H1 (cell line): ENCODE measurements at regions not wholly inside any gene's neighbourhood (a gene's known extent, or its start where the extent isn't known, plus 50 kb on each side); places are given as distances from the start of the nearest gene placed in this dataset.

Experiments
- CTCF ChIA-PET: fragments of 300-600 bp; sonication (Branson Sonifier 250); formaldehyde crosslinking; loops from one replicate; lab custom pipeline; 2021; ENCODE audit not compliant: partially characterized antibody; lab: Charles Lee
- POLR2A ChIA-PET: fragments of 300-600 bp; sonication (Branson Sonifier 250); formaldehyde crosslinking; loops from one replicate; lab custom pipeline; 2021; ENCODE audit warnings: inconsistent platforms; ENCODE audit not compliant: partially characterized antibody; lab: Charles Lee
- DNase-seq, 2 experiments: peaks; one replicate each; pipeline versions ENCODE4 v3.0.0 to v3.0.0-alpha.2; 2010 to 2022; ENCODE audit warnings: low spot score in 2 of 2, low read depth in 1 of 2, mixed read lengths in 1 of 2
- FAIRE-seq: peaks from 2 replicates; lab custom pipeline; 2011; peaks lifted over from hg19 to GRCh38; lab: Jason Lieb, UNC
- H2AFZ ChIP-seq: 2 replicates; pipeline ENCODE4 v1.8.1; 2012; ENCODE audit warnings: low read length, inconsistent platforms
- H2AK5ac ChIP-seq: 2 replicates; pipeline ENCODE4 v1.6.1; 2013; ENCODE audit warnings: low read depth, low read length
- H2BK120ac ChIP-seq: replicated peaks from 2 replicates; pipeline ENCODE3; 2013; ENCODE audit warnings: low read depth, low read length, inconsistent platforms
- H2BK12ac ChIP-seq: 2 replicates; pipeline ENCODE4 v1.6.1; 2013; ENCODE audit warnings: low read depth, low read length
- H2BK15ac ChIP-seq: 2 replicates; pipeline ENCODE4 v1.6.1; 2013; ENCODE audit warnings: low read length
- H2BK20ac ChIP-seq: 2 replicates; pipeline ENCODE4 v1.6.1; 2013; ENCODE audit warnings: low read length
- H2BK5ac ChIP-seq: 2 replicates; pipeline ENCODE4 v1.6.1; 2013; ENCODE audit warnings: low read depth, low read length
- H3K14ac ChIP-seq: 2 replicates; pipeline ENCODE4 v1.6.1; 2013; ENCODE audit warnings: inconsistent platforms; ENCODE audit not compliant: insufficient read length
- H3K18ac ChIP-seq: 2 replicates; pipeline ENCODE4 v1.6.1; 2013; ENCODE audit warnings: low read length; ENCODE audit errors: extremely low read depth
- H3K23ac ChIP-seq: 2 replicates; pipeline ENCODE4 v1.6.1; 2013; ENCODE audit warnings: inconsistent platforms; ENCODE audit not compliant: insufficient read length
- H3K23me2 ChIP-seq: 2 replicates; pipeline ENCODE4 v1.6.1; 2013; ENCODE audit warnings: low read depth, low read length
- H3K27ac ChIP-seq: 2 replicates; pipeline ENCODE4 v1.6.1; 2011; ENCODE audit warnings: low read depth, low read length, inconsistent platforms
- H3K27me3 ChIP-seq, 4 experiments: replicated peaks in 1 of 4; 1 replicate in 1 of 4; 2 replicates in 3 of 4; pipeline versions ENCODE4 v1.6.1 to v1.8.1; 2011 to 2013; ENCODE audit warnings: low read length in 3 of 4, mild to moderate bottlenecking in 3 of 4, inconsistent platforms in 2 of 4, mixed read lengths in 2 of 4, moderate library complexity in 1 of 4; ENCODE audit not compliant: control insufficient read depth in 3 of 4, insufficient read depth in 3 of 4; ENCODE audit errors: extremely low read depth in 1 of 4
- H3K36me3 ChIP-seq, 4 experiments: 2 replicates each; pipeline versions ENCODE4 v1.6.1 to v1.8.1; 2011 to 2013; ENCODE audit warnings: mild to moderate bottlenecking in 4 of 4, low read length in 3 of 4, moderate library complexity in 2 of 4, control low read depth in 1 of 4, inconsistent platforms in 1 of 4; ENCODE audit not compliant: insufficient read depth in 4 of 4, control insufficient read depth in 2 of 4
- H3K4ac ChIP-seq: replicated peaks from 2 replicates; pipeline ENCODE3; 2013; ENCODE audit warnings: low read length, low read depth, mixed read lengths, inconsistent platforms; ENCODE audit not compliant: insufficient read length
- H3K4me1 ChIP-seq, 4 experiments: replicated peaks in 1 of 4; 1 replicate in 1 of 4; 2 replicates in 3 of 4; pipeline versions ENCODE4 v1.6.1 to v1.8.1; 2011 to 2013; ENCODE audit warnings: low read length in 3 of 4, inconsistent platforms in 2 of 4, mixed read lengths in 1 of 4; ENCODE audit not compliant: insufficient read depth in 4 of 4, control insufficient read depth in 3 of 4
- H3K4me2 ChIP-seq, 2 experiments: 2 replicates each; pipeline versions ENCODE4 v1.6.1 to v1.8.1; 2011 to 2013; ENCODE audit warnings: low read depth in 2 of 2, low read length in 2 of 2, control low read depth in 1 of 2, inconsistent platforms in 1 of 2, mild to moderate bottlenecking in 1 of 2; ENCODE audit not compliant: insufficient read depth in 1 of 2
- H3K4me3 ChIP-seq, 4 experiments: fragments of 200-600, 300-600 bp in 1 of 4; sonication (generic), shearing (Covaris generic), sonication (Bioruptor Twin) in 1 of 4; 2 replicates each; pipeline versions ENCODE4 v1.5.1 to v1.8.1; 2011 to 2016; ENCODE audit warnings: low read length in 4 of 4, low read depth in 3 of 4, control low read depth in 2 of 4, inconsistent platforms in 2 of 4, mild to moderate bottlenecking in 2 of 4, mixed read lengths in 1 of 4, moderate library complexity in 1 of 4; ENCODE audit not compliant: insufficient read depth in 2 of 4; ENCODE audit errors: extremely low read depth in 1 of 4
- H3K56ac ChIP-seq: replicated peaks from 2 replicates; pipeline ENCODE3; 2013; ENCODE audit warnings: low read depth, mild to moderate bottlenecking, mixed read lengths, low read length, inconsistent platforms; ENCODE audit not compliant: insufficient read length
- H3K79me1 ChIP-seq: 2 replicates; pipeline ENCODE4 v1.6.1; 2013; ENCODE audit warnings: low read depth, low read length, control low read depth
- H3K79me2 ChIP-seq, 2 experiments: 2 replicates each; pipeline versions ENCODE4 v1.6.1 to v1.8.1; 2012 to 2013; ENCODE audit warnings: low read length in 2 of 2, mild to moderate bottlenecking in 2 of 2, inconsistent platforms in 1 of 2; ENCODE audit not compliant: insufficient read depth in 2 of 2, control insufficient read depth in 1 of 2
- H3K9ac ChIP-seq, 4 experiments: replicated peaks in 1 of 4; 1 replicate in 1 of 4; 2 replicates in 3 of 4; pipeline versions ENCODE4 v1.6.1 to v1.8.1; 2011 to 2013; ENCODE audit warnings: low read depth in 3 of 4, low read length in 3 of 4, control low read depth in 2 of 4, mild to moderate bottlenecking in 2 of 4, moderate library complexity in 2 of 4, inconsistent platforms in 1 of 4; ENCODE audit errors: extremely low read depth in 1 of 4
- H3K9me3 ChIP-seq, 2 experiments: 2 replicates each; pipeline versions ENCODE4 v1.6.1 to v1.8.1; 2012 to 2013; ENCODE audit warnings: mild to moderate bottlenecking in 2 of 2, moderate library complexity in 2 of 2, control low read depth in 1 of 2, inconsistent platforms in 1 of 2, low read depth in 1 of 2, low read length in 1 of 2, mixed read lengths in 1 of 2; ENCODE audit not compliant: insufficient read depth in 2 of 2
- H4K20me1 ChIP-seq, 2 experiments: replicated peaks in 1 of 2; 2 replicates each; pipeline versions ENCODE3 to v1.8.1; 2011 to 2013; ENCODE audit warnings: inconsistent platforms in 2 of 2, low read length in 2 of 2, mild to moderate bottlenecking in 1 of 2; ENCODE audit not compliant: insufficient read depth in 2 of 2, control insufficient read depth in 1 of 2
- H4K5ac ChIP-seq: 2 replicates; pipeline ENCODE4 v1.6.1; 2013; ENCODE audit warnings: low read length, low read depth, mixed read lengths, inconsistent platforms; ENCODE audit not compliant: insufficient read length
- H4K8ac ChIP-seq: 2 replicates; pipeline ENCODE4 v1.8.0; 2013; ENCODE audit warnings: mild to moderate bottlenecking, moderate library complexity, low read length, inconsistent platforms; ENCODE audit not compliant: insufficient read depth; ENCODE audit errors: extremely low read depth
- H4K91ac ChIP-seq: replicated peaks from 2 replicates; pipeline ENCODE3; 2013; ENCODE audit warnings: low read length, mixed read lengths, inconsistent platforms; ENCODE audit not compliant: insufficient read length
- KDM5A ChIP-seq: fragments of 200-600 bp; IDR thresholded peaks from 2 replicates; pipeline ENCODE4 v1.7.1; 2012; ENCODE audit warnings: mild to moderate bottlenecking, low read length, inconsistent platforms, mixed read lengths
- SP1 ChIP-seq: IDR thresholded peaks from 2 replicates; pipeline ENCODE4 v1.6.1; 2011; ENCODE audit warnings: low read depth, low read length

GRCh38 chr10:89861199-89861573, 159.8 kb downstream of the KIF20B start:
- no peak for TF ChIP-seq KDM5A
- no peak for TF ChIP-seq SP1
- Histone ChIP-seq H3K79me1 (no peaks in the 10 kb centered on the region), H2AK5ac (no peak overlapping the region), H3K56ac (no peak overlapping the region), H3K14ac (no peak overlapping the region), H2AFZ (no peak overlapping the region), H2BK12ac (no peak overlapping the region), H2BK15ac (no peak overlapping the region), H3K4me1 (no peaks in the 10 kb centered on the region), H3K27ac (no peak overlapping the region), H4K5ac (no peak overlapping the region), H3K23ac (no peak overlapping the region), H3K4ac (no peak overlapping the region), H2BK5ac (no peak overlapping the region), H2BK120ac (no peak overlapping the region), H3K18ac (no peak overlapping the region), H3K9ac (no peak overlapping the region), H3K27me3 (peaks cover 0 to 2% (median 0%) of the 10 kb centered on the region in 4 experiments; a peak in 1 of 7 replicates), H4K20me1 (no peaks in the 10 kb centered on the region), H3K36me3 (no peaks in the 10 kb centered on the region), H2BK20ac (no peak overlapping the region), H3K79me2 (no peaks in the 10 kb centered on the region), H3K9me3 (no peaks in the 10 kb centered on the region), H4K91ac (no peak overlapping the region), H4K8ac (no peak overlapping the region), H3K4me3 (no peak overlapping the region), H3K4me2 (no peak overlapping the region), H3K23me2 (no peaks in the 10 kb centered on the region; the same call in 1 of the 2 replicates)
- ChIA-PET CTCF (no interaction called here), POLR2A (no interaction called here)
- FAIRE-seq: no peak
- DNase-seq: no peak
